Gastrocnemius medialis (tissue), 4 donors: ENCODE measurements at regions not wholly inside any gene's neighbourhood (a gene's known extent, or its start where the extent isn't known, plus 50 kb on each side); places are given as distances from the start of the nearest gene placed in this dataset.

Source experiments
- CTCF ChIP-seq, 5 experiments: fragments of 450-650 bp in 3 of 5; fragments of 200-600 bp in 2 of 5; sonication (generic) in 2 of 5; IDR thresholded peaks in 4 of 5; conservative IDR thresholded peaks in 1 of 5; 1 replicate in 4 of 5; 2 replicates in 1 of 5; pipeline ENCODE4 v1.5.1; 2016 to 2019; ENCODE audit warnings: antibody characterized with exemption in 5 of 5, mild to moderate bottlenecking in 3 of 5, moderate library complexity in 3 of 5
- POLR2A ChIP-seq, 2 donors: fragments of 450-650 bp; IDR thresholded peaks; one replicate each; pipeline ENCODE4 v1.6.1; 2017; ENCODE audit warnings: antibody characterized with exemption in 2 of 2, mild to moderate bottlenecking in 2 of 2, moderate library complexity in 2 of 2

- no peak for TF ChIP-seq CTCF (IDR thresholded peaks at IDR 0.05 in 4 of 5, conservative IDR thresholded peaks at IDR 0.05 in 1 of 5)
- TF ChIP-seq POLR2A (IDR thresholded peaks at IDR 0.05) = no peak
Measured at GRCh38 chr16:86391486-86391885, 118.8 kb upstream of the FOXF1 start.
